Body of pancreas (tissue), 4 donors: ENCODE measurements at regions not wholly inside any gene's neighbourhood (a gene's known extent, or its start where the extent isn't known, plus 50 kb on each side); places are given as distances from the start of the nearest gene placed in this dataset.

Experiments
- ATAC-seq: fragments of 150-250 bp; one replicate; pipeline ENCODE4 v1.9.1; 2016
- DNase-seq, 4 donors: peaks; one replicate each; pipeline ENCODE4 v3.0.0-alpha.2; 2019
- H3K27ac ChIP-seq, 4 donors: fragments of 200-600 bp; sonication (generic); 1 replicate in 3 of 4; 2 replicates in 1 of 4; pipeline versions ENCODE4 v1.5.1 to v1.6.1; 2016 to 2019; ENCODE audit warnings: mild to moderate bottlenecking in 1 of 4, mixed read lengths in 1 of 4, moderate library complexity in 1 of 4
- H3K27me3 ChIP-seq, 2 donors: fragments of 200-600 bp; sonication (generic); one replicate each; pipeline ENCODE4 v1.6.0; 2016; ENCODE audit warnings: mild to moderate bottlenecking in 1 of 2
- H3K36me3 ChIP-seq, 2 donors: fragments of 200-600 bp; sonication (generic); replicated peaks in 1 of 2; 2 replicates each; pipeline ENCODE4 v1.5.1; 2016; ENCODE audit warnings: low read depth in 2 of 2; ENCODE audit not compliant: insufficient read depth in 1 of 2
- H3K4me1 ChIP-seq: fragments of 200-600 bp; sonication (generic); one replicate; pipeline ENCODE4 v1.6.0; 2016
- H3K4me3 ChIP-seq, 2 donors: fragments of 200-600 bp; sonication (generic); 1 replicate in 1 of 2; 2 replicates in 1 of 2; pipeline ENCODE4 v1.5.1; 2016 to 2019
- H3K9me3 ChIP-seq, 3 donors: fragments of 200-600 bp; sonication (generic); 1 replicate in 2 of 3; 2 replicates in 1 of 3; pipeline ENCODE4 v1.5.1; 2016
- CTCF ChIP-seq, 7 experiments: fragments of 450-650 bp in 4 of 7; fragments of 200-600 bp in 3 of 7; sonication (generic) in 3 of 7; IDR thresholded peaks; one replicate each; pipeline ENCODE4 v1.5.1; 2016 to 2019; ENCODE audit warnings: antibody characterized with exemption in 7 of 7
- POLR2A ChIP-seq, 3 donors: fragments of 450-650 bp; IDR thresholded peaks; one replicate each; pipeline ENCODE4 v1.6.1; 2016; ENCODE audit warnings: antibody characterized with exemption in 3 of 3, mild to moderate bottlenecking in 2 of 3
- WGBS, 2 donors: methylation state at CpG; one replicate each; pipeline ENCODE4 v1.1.5; 2017; 5-methylcytosine and 5-hydroxymethylcytosine counted together
- intact Hi-C: fragments of 100-400 bp; cut with DNase I; formaldehyde crosslinking; loops from one replicate; pipeline ENCODE4 v1.15.1; 2023

DNA sequence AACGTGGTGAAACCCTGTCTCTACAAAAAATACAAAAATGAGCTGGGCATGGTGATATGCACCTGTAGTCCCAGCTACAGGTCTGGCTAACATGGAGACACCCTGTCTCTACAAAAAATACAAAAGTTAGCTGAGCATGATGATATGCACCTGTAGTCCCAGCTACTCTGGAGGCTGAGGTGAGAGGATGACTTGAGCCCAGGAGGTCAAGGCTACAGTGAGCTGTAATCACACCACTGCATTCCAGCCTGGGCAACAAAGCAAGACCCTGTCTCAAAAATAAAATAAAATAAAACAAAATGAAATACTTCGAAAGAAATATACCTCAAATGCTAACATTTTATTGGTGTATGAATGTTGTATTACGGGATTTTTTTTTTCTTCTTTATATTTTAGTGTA, 107.6 kb upstream of the EGLN3 start:
- intact Hi-C loops: no loop called here
- no peak overlapping the region for H3K27ac ChIP-seq
- TF ChIP-seq POLR2A (IDR thresholded peaks at IDR 0.05) (no peak), CTCF (IDR thresholded peaks at IDR 0.05) (no peak)
- H3K36me3 ChIP-seq: no peaks in the 10 kb centered on the region
- DNase-seq (no peak), ATAC-seq (no peak)
- no peaks in the 10 kb centered on the region for H3K9me3 ChIP-seq
- H3K4me3 ChIP-seq: no peak overlapping the region
- 88 to 92% methylated on average over 3 of the region's 3 CpGs for WGBS, 2 donors
- peaks cover 8% of the 10 kb centered on the region for H3K4me1 ChIP-seq
- no peaks in the 10 kb centered on the region for H3K27me3 ChIP-seq

GRCh38 chr14:34056046-34056445, 105.2 kb upstream of the EGLN3 start:
- intact Hi-C loops: no loop called here
- no peak for TF ChIP-seq CTCF (IDR thresholded peaks at IDR 0.05)
- TF ChIP-seq POLR2A (IDR thresholded peaks at IDR 0.05): no peak
- ATAC-seq (no peak), DNase-seq (no peak)
- H3K4me3 ChIP-seq: no peak overlapping the region
- WGBS, 2 donors: 17 to 41% methylated on average over 1 of the region's 1 CpG
- no peak overlapping the region for H3K27ac ChIP-seq
- H3K4me1 ChIP-seq: peaks cover 8% of the 10 kb centered on the region
- H3K27me3 ChIP-seq: no peaks in the 10 kb centered on the region
- H3K9me3 ChIP-seq: no peaks in the 10 kb centered on the region
- H3K36me3 ChIP-seq: no peaks in the 10 kb centered on the region

GRCh38 chr14:34055157-34055950, 104.5 kb upstream of the EGLN3 start:
- WGBS, 2 donors: 89 to 96% methylated on average over 2 of the region's 2 CpGs
- no peak for DNase-seq
- H3K4me1 ChIP-seq: peaks cover 8% of the 10 kb centered on the region
- H3K27ac ChIP-seq: no peak overlapping the region
- H3K4me3 ChIP-seq: no peak overlapping the region
- H3K27me3 ChIP-seq: no peaks in the 10 kb centered on the region
- no peak for ATAC-seq
- H3K36me3 ChIP-seq: no peaks in the 10 kb centered on the region
- TF ChIP-seq CTCF (IDR thresholded peaks at IDR 0.05) (no peak), POLR2A (IDR thresholded peaks at IDR 0.05) (no peak)
- intact Hi-C loops: no loop called here
- no peaks in the 10 kb centered on the region for H3K9me3 ChIP-seq

DNA sequence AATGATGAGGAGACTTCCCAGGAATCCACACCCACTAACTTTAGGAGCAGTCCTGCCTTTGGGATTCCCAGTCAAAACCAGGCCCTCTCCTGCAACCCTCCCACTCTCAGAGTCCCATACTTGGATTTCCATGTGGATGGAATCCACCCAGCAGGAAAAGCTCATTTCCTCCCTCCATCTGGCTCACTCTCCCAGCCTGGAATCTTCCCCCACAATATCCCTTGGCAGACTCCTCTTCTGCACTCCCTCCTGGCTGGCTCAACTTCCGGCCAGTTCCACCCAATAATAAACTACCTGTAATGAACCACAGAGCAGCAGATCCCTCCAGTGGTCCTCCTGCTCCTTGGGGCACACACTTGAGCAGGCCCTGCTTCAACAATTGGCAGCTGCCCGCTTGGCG, 102.8 kb upstream of the EGLN3 start:
- intact Hi-C loops: no loop called here
- Histone ChIP-seq H3K27me3 (no peaks in the 10 kb centered on the region), H3K4me3 (no peak overlapping the region), H3K27ac (no peak overlapping the region), H3K4me1 (no peaks in the 10 kb centered on the region), H3K9me3 (no peaks in the 10 kb centered on the region), H3K36me3 (no peaks in the 10 kb centered on the region)
- ATAC-seq (peak; percentile 35), DNase-seq (peak in 1 of 4 donors; percentile 30)
- 80 to 81% methylated on average over 3 of the region's 3 CpGs for WGBS, 2 donors
- TF ChIP-seq POLR2A (IDR thresholded peaks at IDR 0.05) (no peak), CTCF (IDR thresholded peaks at IDR 0.05) (no peak)

- Histone ChIP-seq H3K27ac (no peak overlapping the region), H3K36me3 (no peaks in the 10 kb centered on the region), H3K4me3 (no peak overlapping the region), H3K27me3 (no peaks in the 10 kb centered on the region), H3K9me3 (no peaks in the 10 kb centered on the region), H3K4me1 (no peaks in the 10 kb centered on the region)
- TF ChIP-seq CTCF (IDR thresholded peaks at IDR 0.05) (no peak), POLR2A (IDR thresholded peaks at IDR 0.05) (no peak)
- DNase-seq (no peak), ATAC-seq (no peak)
- 89 to 95% methylated on average over 5 of the region's 5 CpGs for WGBS, 2 donors
- intact Hi-C loops: no loop called here
Observed at GRCh38 chr14:34052658-34053014, 101.8 kb upstream of the EGLN3 start.
